Keratinocyte (primary cell): ENCODE measurements at regions not wholly inside any gene's neighbourhood (a gene's known extent, or its start where the extent isn't known, plus 50 kb on each side); places are given as distances from the start of the nearest gene placed in this dataset.

Experiments
- DNase-seq: peaks from one replicate; pipeline ENCODE4 v3.0.0-alpha.2; 2011; ENCODE audit warnings: low read depth, missing footprints, low spot score
- FAIRE-seq: peaks from 2 replicates; lab custom pipeline; 2011; peaks lifted over from hg19 to GRCh38; lab: Jason Lieb, UNC
- H2AFZ ChIP-seq: 2 replicates; pipeline ENCODE4 v1.6.0; 2012; ENCODE audit warnings: low read length, control low read depth, inconsistent platforms; ENCODE audit not compliant: control insufficient read depth
- H3K27ac ChIP-seq: 2 replicates; pipeline ENCODE4 v1.5.1; 2011; ENCODE audit warnings: low read length; ENCODE audit not compliant: control insufficient read depth, insufficient read depth
- H3K27me3 ChIP-seq: 3 replicates; pipeline ENCODE4 v1.6.0; 2011; ENCODE audit warnings: low read length; ENCODE audit not compliant: control insufficient read depth, insufficient read depth; ENCODE audit errors: extremely low read depth
- H3K36me3 ChIP-seq, 2 experiments: 2 replicates in 1 of 2; 3 replicates in 1 of 2; pipeline ENCODE4 v1.5.1; 2011; ENCODE audit warnings: low read length in 2 of 2, mild to moderate bottlenecking in 1 of 2; ENCODE audit not compliant: control insufficient read depth in 2 of 2, insufficient read depth in 2 of 2; ENCODE audit errors: extremely low read depth in 1 of 2
- H3K4me1 ChIP-seq: 3 replicates; pipeline ENCODE4 v1.5.1; 2011; ENCODE audit warnings: low read length; ENCODE audit not compliant: control insufficient read depth, insufficient read depth; ENCODE audit errors: extremely low read depth
- H3K4me2 ChIP-seq: 3 replicates; pipeline ENCODE4 v1.6.0; 2011; ENCODE audit warnings: low read depth, low read length; ENCODE audit not compliant: control insufficient read depth, insufficient read depth; ENCODE audit errors: extremely low read depth
- H3K4me3 ChIP-seq, 3 experiments: fragments of 200-600 bp in 1 of 3; sonication (generic) in 1 of 3; 2 replicates in 2 of 3; 3 replicates in 1 of 3; pipeline ENCODE4 v1.5.1; 2011 to 2016; ENCODE audit warnings: low read length in 3 of 3, mild to moderate bottlenecking in 3 of 3, control low read depth in 2 of 3, inconsistent platforms in 1 of 3, low read depth in 1 of 3, mixed read lengths in 1 of 3, mixed run types in 1 of 3, moderate library complexity in 1 of 3; ENCODE audit not compliant: control insufficient read depth in 2 of 3, insufficient read depth in 2 of 3; ENCODE audit errors: extremely low read depth in 1 of 3
- H3K79me2 ChIP-seq: 2 replicates; pipeline ENCODE4 v1.6.0; 2012; ENCODE audit warnings: low read length; ENCODE audit not compliant: control insufficient read depth, insufficient read depth
- H3K9ac ChIP-seq: 3 replicates; pipeline ENCODE4 v1.6.0; 2011; ENCODE audit warnings: low read length; ENCODE audit not compliant: control insufficient read depth, insufficient read depth; ENCODE audit errors: extremely low read depth
- H3K9me1 ChIP-seq: 3 replicates; pipeline ENCODE4 v1.6.0; 2011; ENCODE audit warnings: low read length; ENCODE audit not compliant: control insufficient read depth, insufficient read depth; ENCODE audit errors: extremely low read depth
- H3K9me3 ChIP-seq: 2 replicates; pipeline ENCODE4 v1.5.1; 2012; ENCODE audit warnings: low read depth, low read length; ENCODE audit not compliant: control insufficient read depth
- H4K20me1 ChIP-seq: 3 replicates; pipeline ENCODE4 v1.6.0; 2011; ENCODE audit warnings: low read length; ENCODE audit not compliant: control insufficient read depth, insufficient read depth; ENCODE audit errors: extremely low read depth
- CTCF ChIP-seq, 3 experiments: IDR thresholded peaks in 1 of 3; conservative IDR thresholded peaks in 1 of 3; optimal IDR thresholded peaks in 1 of 3; 2 replicates in 2 of 3; 3 replicates in 1 of 3; pipeline versions ENCODE3 to v1.5.1; 2011; ENCODE audit warnings: low read length in 3 of 3, mild to moderate bottlenecking in 3 of 3, moderate library complexity in 2 of 3, control low read depth in 1 of 3, inconsistent platforms in 1 of 3; ENCODE audit not compliant: insufficient read depth in 2 of 3; ENCODE audit errors: extremely low read depth in 1 of 3
- EZH2 ChIP-seq: IDR thresholded peaks from one replicate; pipeline ENCODE4 v1.6.1; 2012; ENCODE audit warnings: inconsistent platforms, mild to moderate bottlenecking, low read length, moderate library complexity
- dilution Hi-C: fragments of 300-500 bp; cut with MboI; formaldehyde crosslinking; loops from one replicate; pipeline ENCODE4 v1.7.0; 2020; ENCODE audit warnings: low sequenced_read_pairs; ENCODE audit not compliant: extremely low pct_ligation_motif_present

- dilution Hi-C loops: no loop called here
These were observed 94.8 kb upstream of the FAT3 start for GRCh38 chr11:92129811-92130210.

GRCh38 chr11:92128026-92128425 is 96.6 kb upstream of the FAT3 start:
- dilution Hi-C loops: no loop called here
- no peak overlapping the region for H2AFZ ChIP-seq
- H3K4me1 ChIP-seq: peaks cover 4% of the 10 kb centered on the region
- H3K9me1 ChIP-seq: no peaks in the 10 kb centered on the region
- H3K9me3 ChIP-seq: no peaks in the 10 kb centered on the region
- H3K79me2 ChIP-seq: no peaks in the 10 kb centered on the region
- FAIRE-seq (no peak), DNase-seq (no peak)
- H3K9ac ChIP-seq: no peak overlapping the region
- H3K4me3 ChIP-seq: no peak overlapping the region
- H3K36me3 ChIP-seq: no peaks in the 10 kb centered on the region
- H3K27ac ChIP-seq: no peak overlapping the region
- TF ChIP-seq EZH2: no peak
- no peak for TF ChIP-seq CTCF (optimal IDR thresholded peaks at IDR 0.05 in 1 of 3, IDR thresholded peaks at IDR 0.05 in 1 of 3, conservative IDR thresholded peaks at IDR 0.05 in 1 of 3; ENCODE audit: extremely low read depth in 1 of 3, insufficient read depth in 2 of 3, low read length in 3 of 3)
- no peaks in the 10 kb centered on the region for H3K27me3 ChIP-seq
- no peaks in the 10 kb centered on the region for H4K20me1 ChIP-seq
- H3K4me2 ChIP-seq: no peak overlapping the region

More at GRCh38 chr11:92129811-92130210, 94.8 kb upstream of the FAT3 start:
- no peaks in the 10 kb centered on the region for H3K27me3 ChIP-seq
- DNase-seq (no peak), FAIRE-seq (no peak)
- H3K79me2 ChIP-seq: no peaks in the 10 kb centered on the region
- no peaks in the 10 kb centered on the region for H4K20me1 ChIP-seq
- no peak overlapping the region for H3K4me2 ChIP-seq
- no peak overlapping the region for H2AFZ ChIP-seq
- no peaks in the 10 kb centered on the region for H3K9me1 ChIP-seq
- H3K36me3 ChIP-seq: no peaks in the 10 kb centered on the region
- no peak overlapping the region for H3K9ac ChIP-seq
- no peak for TF ChIP-seq EZH2
- no peak for TF ChIP-seq CTCF (optimal IDR thresholded peaks at IDR 0.05 in 1 of 3, IDR thresholded peaks at IDR 0.05 in 1 of 3, conservative IDR thresholded peaks at IDR 0.05 in 1 of 3; ENCODE audit: extremely low read depth in 1 of 3, insufficient read depth in 2 of 3, low read length in 3 of 3)
- H3K27ac ChIP-seq: no peak overlapping the region
- no peaks in the 10 kb centered on the region for H3K9me3 ChIP-seq
- H3K4me3 ChIP-seq: no peak overlapping the region
- peaks cover 4% of the 10 kb centered on the region for H3K4me1 ChIP-seq
